Activated T-helper 17 cell treated with anti-CD3 and anti-CD28 coated beads, Interleukin-2, amount 50 U/mL, for 72 hours (primary cell): ENCODE measurements at regions not wholly inside any gene's neighbourhood (a gene's known extent, or its start where the extent isn't known, plus 50 kb on each side); places are given as distances from the start of the nearest gene placed in this dataset.
"Not testable (repeated sequence)": the region's sequence is repeated elsewhere in the genome, so short reads cannot be mapped to it uniquely, and the experiment has no call there.

Source experiments
- ATAC-seq: fragments of 150-1000 bp; cut with Tn5 transposase; replicated peaks from 2 replicates; pipeline ENCODE4 v1.10.0; 2021; ENCODE audit warnings: mild to moderate bottlenecking, moderate library complexity
- H3K27ac Mint-ChIP-seq: one replicate; pipeline ENCODE4 v1.8.0; 2022; ENCODE audit warnings: mixed read lengths
- H3K27me3 Mint-ChIP-seq: one replicate; pipeline ENCODE4 v1.8.0; 2022; ENCODE audit warnings: mixed read lengths
- H3K36me3 Mint-ChIP-seq: one replicate; pipeline ENCODE4 v1.8.0; 2022; ENCODE audit warnings: low read depth, mild to moderate bottlenecking, mixed read lengths
- H3K4me1 Mint-ChIP-seq: one replicate; pipeline ENCODE4 v1.8.0; 2022; ENCODE audit warnings: mixed read lengths
- H3K4me3 Mint-ChIP-seq: one replicate; pipeline ENCODE4 v1.8.0; 2022; ENCODE audit warnings: mild to moderate bottlenecking, mixed read lengths
- H3K9me3 Mint-ChIP-seq: one replicate; pipeline ENCODE4 v1.8.0; 2022; ENCODE audit warnings: mixed read lengths

DNA sequence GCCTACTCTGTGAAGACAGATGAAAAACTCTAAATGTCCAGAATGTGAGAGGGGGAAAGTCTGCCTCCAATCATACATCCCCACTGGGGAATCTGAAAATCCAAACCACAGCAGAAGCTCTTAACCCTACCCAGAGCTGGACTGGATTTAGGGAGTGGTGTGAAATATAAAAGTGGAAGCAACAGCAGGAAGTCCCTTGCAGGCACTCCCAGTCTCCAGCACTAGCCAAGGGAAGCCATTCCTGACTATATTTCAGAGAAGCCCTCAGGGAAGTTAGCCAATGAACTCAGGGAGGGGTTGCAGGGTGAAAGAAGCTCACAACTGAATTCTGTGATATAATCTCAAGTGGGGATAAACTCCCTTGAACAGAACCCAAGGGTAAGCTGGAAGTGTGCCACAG is 51.5 kb downstream of the CRPPA start:
- Mint-ChIP-seq H3K27ac (no peak overlapping the region), H3K4me3 (no peak overlapping the region), H3K36me3 (no peaks in the 10 kb centered on the region), H3K9me3 (no peaks in the 10 kb centered on the region), H3K27me3 (no peaks in the 10 kb centered on the region), H3K4me1 (no peaks in the 10 kb centered on the region)
- no peak for ATAC-seq

DNA sequence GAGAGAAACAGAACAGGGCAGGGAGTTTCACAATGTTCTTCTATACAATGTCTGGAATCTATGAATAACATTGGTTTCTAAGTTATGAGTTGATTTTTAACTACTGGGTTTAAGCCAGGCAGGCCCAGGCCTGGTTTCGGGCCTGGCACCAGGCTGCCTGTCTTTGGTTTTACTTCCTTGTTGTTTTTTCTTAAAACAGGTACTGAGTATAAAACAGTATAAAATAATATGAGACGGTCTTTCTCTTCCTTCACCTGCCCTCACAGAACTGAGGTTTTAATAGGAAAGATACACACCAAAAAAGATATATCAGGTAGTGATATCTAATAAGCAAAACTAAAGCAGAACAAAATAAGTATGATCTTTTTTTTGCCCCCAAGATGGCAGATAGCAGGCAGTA is 52.0 kb downstream of the CRPPA start:
- not testable (repeated sequence) for H3K4me3 Mint-ChIP-seq, ATAC-seq, H3K27me3 Mint-ChIP-seq, H3K27ac Mint-ChIP-seq, H3K4me1 Mint-ChIP-seq, H3K9me3 Mint-ChIP-seq, H3K36me3 Mint-ChIP-seq

GRCh38 chr7:16368885-16369284 is 52.5 kb downstream of the CRPPA start:
- no peaks in the 10 kb centered on the region for H3K9me3 Mint-ChIP-seq
- no peak overlapping the region for H3K4me3 Mint-ChIP-seq
- no peaks in the 10 kb centered on the region for H3K4me1 Mint-ChIP-seq
- H3K36me3 Mint-ChIP-seq = no peaks in the 10 kb centered on the region
- no peak overlapping the region for H3K27ac Mint-ChIP-seq
- no peaks in the 10 kb centered on the region for H3K27me3 Mint-ChIP-seq
- ATAC-seq = no peak

- no peak overlapping the region for H3K4me3 Mint-ChIP-seq
- no peak overlapping the region for H3K27ac Mint-ChIP-seq
- ATAC-seq = no peak
Observed at GRCh38 chr7:16367115-16367514, 54.2 kb downstream of the CRPPA start.

GRCh38 chr7:16365952-16366351 is 55.4 kb downstream of the CRPPA start:
- no peak overlapping the region for H3K27ac Mint-ChIP-seq
- no peak overlapping the region for H3K4me3 Mint-ChIP-seq
- no peak for ATAC-seq
- H3K9me3 Mint-ChIP-seq = no peaks in the 10 kb centered on the region
- no peaks in the 10 kb centered on the region for H3K36me3 Mint-ChIP-seq
- H3K27me3 Mint-ChIP-seq = no peaks in the 10 kb centered on the region
- H3K4me1 Mint-ChIP-seq = no peaks in the 10 kb centered on the region

More at GRCh38 chr7:16367115-16367514, 54.2 kb downstream of the CRPPA start:
- no peaks in the 10 kb centered on the region for H3K27me3 Mint-ChIP-seq
- no peaks in the 10 kb centered on the region for H3K4me1 Mint-ChIP-seq
- H3K36me3 Mint-ChIP-seq = no peaks in the 10 kb centered on the region
- no peaks in the 10 kb centered on the region for H3K9me3 Mint-ChIP-seq

- Mint-ChIP-seq H3K4me1 (no peaks in the 10 kb centered on the region), H3K36me3 (no peaks in the 10 kb centered on the region), H3K27me3 (no peaks in the 10 kb centered on the region), H3K27ac (no peak overlapping the region), H3K9me3 (no peaks in the 10 kb centered on the region), H3K4me3 (no peak overlapping the region)
- ATAC-seq = no peak
Observed at GRCh38 chr7:16365177-16365576, 56.2 kb downstream of the CRPPA start.

DNA sequence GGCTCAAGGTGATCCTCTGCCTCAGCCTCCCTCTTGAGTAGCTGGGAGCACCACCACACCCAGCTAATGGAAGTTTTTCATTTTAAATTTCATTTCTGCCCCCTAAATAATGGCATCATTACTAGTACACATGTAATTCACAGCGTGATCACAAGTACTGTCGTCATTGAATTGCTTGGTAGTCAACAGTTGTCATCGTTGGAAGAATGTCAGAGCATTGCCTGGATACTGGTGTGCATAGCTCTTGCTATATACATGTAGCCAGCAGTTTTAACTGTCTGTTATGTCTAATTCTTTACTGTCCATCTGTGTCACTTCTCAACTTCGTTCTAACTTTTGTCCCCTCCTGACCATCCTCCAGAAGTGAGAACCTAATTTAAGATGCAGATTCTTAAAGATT is 62.1 kb downstream of the CRPPA start:
- no peaks in the 10 kb centered on the region for H3K36me3 Mint-ChIP-seq
- H3K4me3 Mint-ChIP-seq = no peak overlapping the region
- no peak for ATAC-seq
- H3K4me1 Mint-ChIP-seq = no peaks in the 10 kb centered on the region
- H3K27ac Mint-ChIP-seq = no peak overlapping the region
- H3K27me3 Mint-ChIP-seq = no peaks in the 10 kb centered on the region
- no peaks in the 10 kb centered on the region for H3K9me3 Mint-ChIP-seq

DNA sequence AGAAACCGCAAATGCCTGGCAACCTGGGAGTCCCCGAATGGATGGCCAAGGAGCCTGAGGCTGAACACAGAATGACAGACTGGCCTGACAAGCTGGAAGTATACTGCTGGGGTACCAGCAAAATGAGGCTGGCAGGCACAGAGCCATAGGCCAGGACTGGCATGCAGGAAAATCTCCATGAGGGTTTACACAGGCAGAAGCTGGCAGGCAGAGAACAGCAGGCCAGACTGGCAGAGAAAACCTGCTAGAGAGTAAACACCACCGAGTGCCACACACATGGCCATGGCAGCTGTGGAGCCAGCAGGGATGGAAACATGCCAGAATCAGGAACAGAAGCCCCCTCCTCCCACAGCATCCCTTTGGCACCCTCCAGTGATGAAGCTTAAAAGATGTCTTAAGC is 63.4 kb downstream of the CRPPA start:
- no peaks in the 10 kb centered on the region for H3K4me1 Mint-ChIP-seq
- H3K27me3 Mint-ChIP-seq = no peaks in the 10 kb centered on the region
- no peak overlapping the region for H3K27ac Mint-ChIP-seq

DNA sequence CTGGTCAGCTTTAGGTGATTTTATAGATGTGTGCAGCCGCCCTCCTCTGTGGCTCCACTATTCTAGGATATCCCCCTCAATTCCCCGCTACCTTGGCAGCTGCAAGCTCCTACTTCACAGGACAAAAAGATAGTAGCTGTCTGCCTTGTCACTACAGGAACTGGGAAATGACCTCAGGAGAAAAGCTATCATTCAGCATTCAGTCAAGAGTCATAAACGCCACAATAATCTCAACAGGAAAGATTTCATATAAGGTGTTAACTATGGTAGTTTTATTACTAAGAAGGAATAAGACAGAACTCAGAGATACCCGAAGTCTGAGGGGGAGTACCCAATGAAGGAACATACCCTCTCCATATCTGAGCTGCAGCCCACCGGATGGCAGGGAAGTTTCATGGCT is 63.9 kb downstream of the CRPPA start:
- Mint-ChIP-seq H3K4me1 (no peaks in the 10 kb centered on the region), H3K27me3 (no peaks in the 10 kb centered on the region), H3K9me3 (no peaks in the 10 kb centered on the region), H3K36me3 (no peaks in the 10 kb centered on the region), H3K4me3 (no peak overlapping the region), H3K27ac (no peak overlapping the region)
- ATAC-seq = no peak

More for the DNA sequence above, 63.4 kb downstream of the CRPPA start:
- no peak overlapping the region for H3K4me3 Mint-ChIP-seq
- H3K9me3 Mint-ChIP-seq = no peaks in the 10 kb centered on the region
- no peak for ATAC-seq
- no peaks in the 10 kb centered on the region for H3K36me3 Mint-ChIP-seq

GRCh38 chr7:16356301-16356958 is 64.9 kb downstream of the CRPPA start:
- ATAC-seq = no peak
- H3K4me1 Mint-ChIP-seq = no peaks in the 10 kb centered on the region
- H3K4me3 Mint-ChIP-seq = no peak overlapping the region
- H3K36me3 Mint-ChIP-seq = no peaks in the 10 kb centered on the region
- no peaks in the 10 kb centered on the region for H3K9me3 Mint-ChIP-seq
- H3K27ac Mint-ChIP-seq = no peak overlapping the region
- H3K27me3 Mint-ChIP-seq = no peaks in the 10 kb centered on the region

DNA sequence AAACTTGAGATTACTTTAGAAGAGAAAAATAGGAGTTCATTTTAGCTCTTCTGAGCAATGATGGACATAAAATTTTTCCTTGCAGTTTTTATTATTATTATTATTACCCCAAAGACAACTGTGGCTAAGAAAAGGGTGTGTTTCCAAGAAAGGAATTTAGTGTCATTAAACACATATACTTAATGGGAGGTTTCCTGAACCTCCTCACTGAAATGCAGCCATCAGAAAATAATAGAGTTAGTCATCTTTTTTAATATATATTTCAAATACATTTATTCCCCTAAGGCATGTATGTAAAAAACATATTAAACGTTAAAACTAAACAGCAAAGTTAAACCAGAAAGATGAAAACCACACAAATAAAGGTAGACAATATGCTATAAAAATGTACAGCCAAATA is 66.8 kb downstream of the CRPPA start:
- Mint-ChIP-seq H3K4me3 (no peak overlapping the region), H3K9me3 (peaks cover 1% of the 10 kb centered on the region), H3K4me1 (no peaks in the 10 kb centered on the region), H3K27ac (no peak overlapping the region), H3K36me3 (no peaks in the 10 kb centered on the region), H3K27me3 (no peaks in the 10 kb centered on the region)
- ATAC-seq = no peak

DNA sequence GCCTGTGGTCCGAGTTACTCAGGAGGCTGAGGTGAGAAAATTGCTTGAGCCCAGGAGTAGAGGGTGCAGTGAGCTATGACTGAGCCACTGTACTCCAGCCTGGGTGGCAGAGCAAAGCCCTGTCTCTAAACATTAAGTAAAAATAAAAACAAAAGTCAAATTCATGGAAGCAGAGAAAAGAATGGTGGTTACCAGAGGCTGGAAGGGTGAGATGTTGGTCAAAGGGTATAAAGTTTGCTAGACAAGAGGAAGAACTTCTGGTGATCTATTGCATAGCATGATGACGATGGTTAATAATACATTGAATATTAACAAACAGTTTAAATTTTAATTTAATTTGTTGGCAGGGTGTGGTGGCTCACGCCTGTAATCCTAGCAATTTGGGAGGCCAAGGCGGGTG is 68.1 kb downstream of the CRPPA start:
- Mint-ChIP-seq H3K27me3 (no peaks in the 10 kb centered on the region), H3K4me1 (no peaks in the 10 kb centered on the region), H3K27ac (no peak overlapping the region), H3K4me3 (no peak overlapping the region), H3K9me3 (peaks cover 8% of the 10 kb centered on the region), H3K36me3 (no peaks in the 10 kb centered on the region)
- ATAC-seq = no peak

DNA sequence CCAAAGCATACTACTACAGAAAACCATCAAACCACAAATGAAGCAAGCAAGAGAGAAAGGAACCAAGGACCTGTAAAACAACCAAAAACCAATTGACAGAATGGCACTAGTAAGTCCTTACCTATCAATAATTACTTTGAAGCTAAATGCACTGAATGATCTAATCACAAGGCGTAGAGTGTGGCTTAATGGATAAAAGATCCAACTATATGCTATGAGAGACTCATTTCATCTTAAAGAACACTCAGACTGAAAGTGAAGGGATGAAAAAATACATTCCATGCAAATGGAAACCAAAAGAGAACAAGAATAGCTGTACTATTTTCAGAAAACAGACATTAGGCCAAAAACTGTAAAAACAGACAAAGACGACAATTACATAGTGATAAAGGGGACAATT is 70.7 kb downstream of the CRPPA start:
- no peak for ATAC-seq
- peaks cover 11% of the 10 kb centered on the region for H3K9me3 Mint-ChIP-seq
- no peaks in the 10 kb centered on the region for H3K27me3 Mint-ChIP-seq
- no peaks in the 10 kb centered on the region for H3K36me3 Mint-ChIP-seq
- no peaks in the 10 kb centered on the region for H3K4me1 Mint-ChIP-seq
- no peak overlapping the region for H3K27ac Mint-ChIP-seq
- no peak overlapping the region for H3K4me3 Mint-ChIP-seq

- no peaks in the 10 kb centered on the region for H3K27me3 Mint-ChIP-seq
- no peak for ATAC-seq
- no peak overlapping the region for H3K27ac Mint-ChIP-seq
- H3K9me3 Mint-ChIP-seq = peaks cover 24% of the 10 kb centered on the region
- H3K4me3 Mint-ChIP-seq = no peak overlapping the region
- no peaks in the 10 kb centered on the region for H3K4me1 Mint-ChIP-seq
- no peaks in the 10 kb centered on the region for H3K36me3 Mint-ChIP-seq
Observed at GRCh38 chr7:16348251-16348650, 73.1 kb downstream of the CRPPA start.

DNA sequence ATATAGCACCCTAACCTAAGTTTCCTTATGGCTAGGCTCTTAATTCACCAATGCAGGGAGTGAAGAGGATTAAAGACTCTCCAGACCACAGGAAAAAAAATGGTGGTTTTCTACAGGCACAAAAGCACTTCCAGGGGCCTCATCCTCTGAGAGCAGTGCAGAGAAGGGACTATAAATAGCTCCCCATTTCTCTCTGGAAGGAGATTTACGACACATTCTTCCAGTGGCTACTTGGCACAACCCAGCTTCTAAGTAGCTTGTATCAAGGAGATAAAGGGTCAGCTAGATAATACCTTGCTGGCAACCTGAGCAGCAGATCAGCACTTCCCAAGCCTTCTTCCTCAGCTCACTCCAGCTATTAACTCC is 73.5 kb downstream of the CRPPA start:
- no peaks in the 10 kb centered on the region for H3K27me3 Mint-ChIP-seq
- H3K4me3 Mint-ChIP-seq = no peak overlapping the region
- ATAC-seq = no peak
- H3K36me3 Mint-ChIP-seq = no peaks in the 10 kb centered on the region
- H3K9me3 Mint-ChIP-seq = peaks cover 24% of the 10 kb centered on the region
- H3K4me1 Mint-ChIP-seq = no peaks in the 10 kb centered on the region
- H3K27ac Mint-ChIP-seq = no peak overlapping the region
